OCI-LY1 (cell line): ENCODE measurements at regions not wholly inside any gene's neighbourhood (a gene's known extent, or its start where the extent isn't known, plus 50 kb on each side); places are given as distances from the start of the nearest gene placed in this dataset.

Experiments used
- H2AFZ ChIP-seq: fragments of 200-600 bp; sonication (generic), shearing (Covaris generic); 2 replicates; pipeline ENCODE4 v1.6.0; 2014; ENCODE audit warnings: antibody characterized with exemption, mild to moderate bottlenecking, low read length
- H3F3A ChIP-seq: fragments of 200-600 bp; sonication (generic), shearing (Covaris generic); 2 replicates; pipeline ENCODE4 v1.6.0; 2014; ENCODE audit warnings: mild to moderate bottlenecking, antibody characterized with exemption, low read length, moderate library complexity; ENCODE audit not compliant: insufficient read depth
- H3K27ac ChIP-seq: fragments of 200-600 bp; sonication (generic); 2 replicates; pipeline ENCODE4 v1.5.1; 2014; ENCODE audit warnings: low read length, mixed run types, mild to moderate bottlenecking, low read depth; ENCODE audit not compliant: poor library complexity, severe bottlenecking
- H3K27me3 ChIP-seq: fragments of 200-600 bp; sonication (generic); 2 replicates; pipeline ENCODE4 v1.6.0; 2014; ENCODE audit warnings: antibody characterized with exemption, mild to moderate bottlenecking, low read length, moderate library complexity; ENCODE audit not compliant: insufficient read depth
- H3K36me3 ChIP-seq: fragments of 200-600 bp; sonication (generic); 2 replicates; pipeline ENCODE4 v1.6.1; 2014; ENCODE audit warnings: mild to moderate bottlenecking, antibody characterized with exemption, low read length, moderate library complexity, mixed read lengths; ENCODE audit not compliant: insufficient read depth
- H3K4me1 ChIP-seq: fragments of 200-600 bp; sonication (generic); 2 replicates; pipeline ENCODE4 v1.5.1; 2014; ENCODE audit warnings: mild to moderate bottlenecking, low read length, moderate library complexity; ENCODE audit not compliant: insufficient read depth, severe bottlenecking
- H3K4me2 ChIP-seq: fragments of 200-600 bp; sonication (generic), shearing (Covaris generic); 2 replicates; pipeline ENCODE4 v1.6.1; 2014; ENCODE audit warnings: low read length
- H3K4me3 ChIP-seq: fragments of 200-600 bp; sonication (generic); 2 replicates; pipeline ENCODE4 v1.5.1; 2014; ENCODE audit warnings: low read length, low read depth, mild to moderate bottlenecking, mixed read lengths; ENCODE audit not compliant: poor library complexity, severe bottlenecking
- H3K79me2 ChIP-seq: fragments of 200-600 bp; shearing (Covaris generic); 2 replicates; pipeline ENCODE4 v1.6.1; 2016; ENCODE audit warnings: mixed run types, low read length, mixed read lengths; ENCODE audit not compliant: insufficient read depth
- H3K9ac ChIP-seq: fragments of 200-600 bp; sonication (generic), shearing (Covaris generic); 2 replicates; pipeline ENCODE4 v1.6.1; 2014; ENCODE audit warnings: mild to moderate bottlenecking, low read length, mixed read lengths
- H3K9me2 ChIP-seq: fragments of 200-600 bp; sonication (generic), shearing (Covaris generic); 2 replicates; pipeline ENCODE4 v1.6.1; 2014; ENCODE audit warnings: low read depth, mild to moderate bottlenecking, low read length, mixed read lengths
- H3K9me3 ChIP-seq: fragments of 200-600 bp; shearing (Covaris generic); 2 replicates; pipeline ENCODE4 v1.6.1; 2014; ENCODE audit warnings: low read length, mixed read lengths
- H4K20me1 ChIP-seq: fragments of 200-600 bp; sonication (generic), shearing (Covaris generic); 2 replicates; pipeline ENCODE4 v1.6.0; 2016; ENCODE audit warnings: mild to moderate bottlenecking, low read length; ENCODE audit not compliant: insufficient read depth
- EZH2 ChIP-seq: fragments of 200-600 bp; sonication (generic), shearing (Covaris generic); IDR thresholded peaks from 2 replicates; pipeline ENCODE4 v1.8.0; 2017; ENCODE audit warnings: borderline replicate concordance, mixed run types, mild to moderate bottlenecking, antibody characterized with exemption, low read length, moderate library complexity, mixed read lengths
- TF ChIP-seq, protein P1 (sequence below): fragments of 200-600 bp; sonication (generic), shearing (Covaris generic); IDR thresholded peaks from 2 replicates; pipeline ENCODE4 v1.5.1; 2017; ENCODE audit warnings: mild to moderate bottlenecking, antibody characterized with exemption, low read length, moderate library complexity, mixed read lengths

GRCh38 chr5:155914766-155915165, 412.2 kb upstream of the SGCD start:
- no peak for TF ChIP-seq EZH2
- TF ChIP-seq, protein P1, sequence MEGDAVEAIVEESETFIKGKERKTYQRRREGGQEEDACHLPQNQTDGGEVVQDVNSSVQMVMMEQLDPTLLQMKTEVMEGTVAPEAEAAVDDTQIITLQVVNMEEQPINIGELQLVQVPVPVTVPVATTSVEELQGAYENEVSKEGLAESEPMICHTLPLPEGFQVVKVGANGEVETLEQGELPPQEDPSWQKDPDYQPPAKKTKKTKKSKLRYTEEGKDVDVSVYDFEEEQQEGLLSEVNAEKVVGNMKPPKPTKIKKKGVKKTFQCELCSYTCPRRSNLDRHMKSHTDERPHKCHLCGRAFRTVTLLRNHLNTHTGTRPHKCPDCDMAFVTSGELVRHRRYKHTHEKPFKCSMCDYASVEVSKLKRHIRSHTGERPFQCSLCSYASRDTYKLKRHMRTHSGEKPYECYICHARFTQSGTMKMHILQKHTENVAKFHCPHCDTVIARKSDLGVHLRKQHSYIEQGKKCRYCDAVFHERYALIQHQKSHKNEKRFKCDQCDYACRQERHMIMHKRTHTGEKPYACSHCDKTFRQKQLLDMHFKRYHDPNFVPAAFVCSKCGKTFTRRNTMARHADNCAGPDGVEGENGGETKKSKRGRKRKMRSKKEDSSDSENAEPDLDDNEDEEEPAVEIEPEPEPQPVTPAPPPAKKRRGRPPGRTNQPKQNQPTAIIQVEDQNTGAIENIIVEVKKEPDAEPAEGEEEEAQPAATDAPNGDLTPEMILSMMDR, result no peak
- no peak overlapping the region for H3K4me3 ChIP-seq
- no peaks in the 10 kb centered on the region for H3K9me3 ChIP-seq

DNA sequence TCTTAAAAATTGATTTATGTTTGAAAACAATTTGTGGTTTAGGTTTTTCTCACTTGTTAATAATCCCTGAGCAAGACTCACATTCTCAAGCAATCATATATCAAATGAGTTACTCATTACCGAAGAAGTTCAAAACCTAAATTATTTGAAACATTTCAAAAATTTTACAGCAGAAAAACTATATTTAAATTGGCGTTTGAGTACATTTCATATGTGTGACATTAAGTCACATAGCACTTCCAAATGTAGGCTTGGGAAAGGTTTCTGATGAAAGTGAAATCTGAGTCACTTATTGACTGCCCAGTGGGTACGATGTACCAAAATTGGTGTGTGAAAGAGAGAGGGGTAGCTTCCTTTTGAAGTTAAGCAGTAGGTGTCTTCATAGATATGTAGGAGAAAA, 411.4 kb upstream of the SGCD start:
- no peaks in the 10 kb centered on the region for H3K4me1 ChIP-seq
- H3K79me2 ChIP-seq, result no peaks in the 10 kb centered on the region
- no peaks in the 10 kb centered on the region for H4K20me1 ChIP-seq
- H3K4me3 ChIP-seq, result no peak overlapping the region
- H3K9me2 ChIP-seq, result no peaks in the 10 kb centered on the region
- H3F3A ChIP-seq, result no peaks in the 10 kb centered on the region
- H3K9ac ChIP-seq, result no peak overlapping the region
- no peak for TF ChIP-seq EZH2
- TF ChIP-seq, protein P1, result no peak
- no peaks in the 10 kb centered on the region for H3K27me3 ChIP-seq
- H3K9me3 ChIP-seq, result no peaks in the 10 kb centered on the region
- H3K4me2 ChIP-seq, result no peak overlapping the region
- no peak overlapping the region for H2AFZ ChIP-seq
- H3K36me3 ChIP-seq, result no peaks in the 10 kb centered on the region
- no peak overlapping the region for H3K27ac ChIP-seq

More at GRCh38 chr5:155914766-155915165, 412.2 kb upstream of the SGCD start:
- Histone ChIP-seq H3K27ac (no peak overlapping the region), H3K79me2 (no peaks in the 10 kb centered on the region), H3K4me1 (no peaks in the 10 kb centered on the region), H3F3A (no peaks in the 10 kb centered on the region), H3K4me2 (no peak overlapping the region), H2AFZ (no peak overlapping the region), H3K36me3 (no peaks in the 10 kb centered on the region), H3K27me3 (no peaks in the 10 kb centered on the region), H4K20me1 (no peaks in the 10 kb centered on the region), H3K9me2 (no peaks in the 10 kb centered on the region), H3K9ac (no peak overlapping the region)

GRCh38 chr5:155919126-155919525, 407.8 kb upstream of the SGCD start:
- TF ChIP-seq, protein P1, result no peak
- TF ChIP-seq EZH2, result no peak
- H3K4me1 ChIP-seq, result no peaks in the 10 kb centered on the region
- no peaks in the 10 kb centered on the region for H3K27me3 ChIP-seq
- no peak overlapping the region for H3K9ac ChIP-seq
- H3K4me2 ChIP-seq, result no peak overlapping the region
- no peaks in the 10 kb centered on the region for H3F3A ChIP-seq
- H3K36me3 ChIP-seq, result no peaks in the 10 kb centered on the region
- H3K9me3 ChIP-seq, result no peaks in the 10 kb centered on the region
- H3K79me2 ChIP-seq, result no peaks in the 10 kb centered on the region
- H3K27ac ChIP-seq, result no peak overlapping the region
- H4K20me1 ChIP-seq, result no peaks in the 10 kb centered on the region
- H2AFZ ChIP-seq, result no peak overlapping the region
- no peak overlapping the region for H3K4me3 ChIP-seq
- H3K9me2 ChIP-seq, result no peaks in the 10 kb centered on the region
